GM12892 (cell line): ENCODE measurements at regions not wholly inside any gene's neighbourhood (a gene's known extent, or its start where the extent isn't known, plus 50 kb on each side); places are given as distances from the start of the nearest gene placed in this dataset.

ENCODE experiments used
- POLR2A ChIP-seq: IDR thresholded peaks from 2 replicates; pipeline ENCODE4 v1.6.1; 2011; ENCODE audit warnings: low read depth, low read length, control low read depth
- POLR2AphosphoS5 ChIP-seq: IDR thresholded peaks from 2 replicates; pipeline ENCODE4 v1.6.1; 2011; ENCODE audit warnings: low read depth, low read length, control low read depth
- TAF1 ChIP-seq: IDR thresholded peaks from 2 replicates; pipeline ENCODE4 v1.6.1; 2011; ENCODE audit warnings: low read depth, mild to moderate bottlenecking, control low read depth, low read length, borderline replicate concordance

DNA sequence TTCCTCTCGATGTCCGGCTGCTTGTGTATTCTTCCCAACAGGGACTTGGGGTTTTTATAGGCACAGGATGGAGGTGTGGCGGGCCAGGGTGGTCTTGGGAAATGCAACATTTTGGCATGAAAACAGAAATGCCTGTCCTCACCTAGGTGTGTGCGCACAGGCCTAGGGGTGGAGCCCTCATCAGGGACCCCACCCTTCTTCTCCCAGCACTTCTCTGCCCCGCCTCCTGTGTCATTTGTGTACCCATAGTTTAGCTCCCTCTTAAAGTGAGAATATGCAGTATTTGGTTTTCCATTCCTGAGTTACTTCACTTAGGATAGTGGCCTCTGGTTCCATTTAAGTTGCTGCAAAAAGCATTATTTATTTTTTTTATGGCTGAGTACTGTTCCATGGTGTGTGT, 90.2 kb upstream of the ITGB1 start:
- TF ChIP-seq POLR2A (no peak), POLR2AphosphoS5 (no peak), TAF1 (no peak)
